GM19043 (cell line): ENCODE measurements at regions not wholly inside any gene's neighbourhood (a gene's known extent, or its start where the extent isn't known, plus 50 kb on each side); places are given as distances from the start of the nearest gene placed in this dataset.

Experiments
- ATAC-seq: cut with Tn5 transposase; IDR thresholded peaks from one replicate; pipeline ENCODE4 v1.9.1; 2021; ENCODE audit warnings: low read depth; ENCODE audit not compliant: unreplicated experiment

DNA sequence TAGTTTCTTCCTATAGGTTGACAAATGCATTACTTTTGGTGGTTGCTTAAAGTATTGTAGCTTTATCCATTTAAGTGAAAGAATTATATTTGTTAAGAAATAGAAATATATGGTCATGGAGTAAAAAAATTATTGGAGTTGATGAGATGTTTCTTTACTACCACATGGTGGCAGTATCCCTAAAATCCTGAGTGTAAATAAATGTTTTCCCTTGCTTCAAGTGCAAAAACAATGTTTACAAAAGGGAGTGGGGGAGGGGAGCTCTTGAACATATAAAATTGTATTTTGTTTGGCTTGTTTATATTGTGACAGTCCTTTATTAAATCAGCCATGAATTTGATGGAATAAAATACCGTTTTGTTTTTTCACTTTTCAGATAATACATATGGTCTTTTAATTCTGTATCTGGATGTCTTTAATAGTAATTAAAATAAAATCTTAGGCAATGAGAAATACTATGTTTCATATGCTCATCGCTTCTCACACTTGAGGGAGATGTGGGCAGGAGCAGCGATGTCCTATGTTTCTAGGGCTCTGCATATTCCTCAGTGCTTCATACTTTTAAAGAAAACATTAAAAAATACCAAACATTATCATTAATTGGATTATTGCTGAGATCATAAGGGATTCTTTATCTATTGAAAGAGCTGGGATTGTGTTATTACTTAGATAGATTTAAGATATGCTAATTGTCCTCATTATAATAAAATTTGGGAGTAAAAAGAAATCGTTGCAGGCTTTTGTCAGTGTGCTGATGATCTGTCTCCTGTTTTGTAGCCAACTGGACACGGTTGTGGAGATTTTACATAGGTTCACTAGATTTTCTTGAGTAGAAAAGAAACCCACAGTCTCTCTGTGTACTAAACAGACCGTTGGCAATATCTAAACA is 349.7 kb downstream of the TUSC7 start:
- ATAC-seq = no peak

- ATAC-seq = no peak
Observed at GRCh38 chr3:117059956-117060270, 350.3 kb downstream of the TUSC7 start.

DNA sequence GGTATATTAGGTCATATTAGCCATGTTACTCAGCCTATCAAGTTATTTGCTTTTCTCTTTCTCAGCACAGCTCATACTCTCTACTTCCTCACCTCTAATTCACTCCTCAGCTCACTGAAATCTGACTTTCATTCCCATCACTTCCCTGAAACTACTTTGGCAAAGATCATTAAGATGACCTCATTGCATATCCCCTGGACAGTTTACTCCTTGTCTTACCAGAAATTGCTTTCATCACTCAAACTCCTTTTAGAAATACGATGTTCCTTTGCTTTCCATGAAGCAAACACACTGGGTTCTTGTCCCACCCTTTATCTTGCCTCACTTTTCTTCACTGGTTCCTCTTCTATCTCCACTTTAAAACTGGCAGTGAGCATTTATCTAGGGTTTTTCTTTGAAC is 354.4 kb downstream of the TUSC7 start:
- ATAC-seq = no peak

DNA sequence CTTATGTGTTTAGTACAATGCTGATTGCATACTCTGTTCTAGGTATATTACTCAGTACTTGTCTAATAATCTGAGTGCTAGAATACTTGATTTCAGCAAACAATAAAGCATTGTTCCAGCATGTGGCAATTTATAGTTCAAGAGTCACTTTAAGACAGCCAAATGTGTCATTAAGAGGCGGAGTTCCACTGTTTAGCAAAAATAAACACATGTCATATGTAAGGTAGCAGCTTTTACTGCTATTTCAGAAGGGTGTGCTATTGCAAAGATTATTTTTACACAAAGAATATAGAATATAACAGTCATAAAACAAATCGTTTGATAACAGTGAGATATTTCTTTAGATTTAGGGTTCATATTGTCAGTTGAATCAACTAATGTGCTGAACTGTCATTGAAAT is 358.7 kb downstream of the TUSC7 start:
- ATAC-seq = no peak

GRCh38 chr3:117074826-117075225 is 365.2 kb downstream of the TUSC7 start:
- ATAC-seq = no peak

- no peak for ATAC-seq
Observed at GRCh38 chr3:117079997-117080396, 370.4 kb downstream of the TUSC7 start.

DNA sequence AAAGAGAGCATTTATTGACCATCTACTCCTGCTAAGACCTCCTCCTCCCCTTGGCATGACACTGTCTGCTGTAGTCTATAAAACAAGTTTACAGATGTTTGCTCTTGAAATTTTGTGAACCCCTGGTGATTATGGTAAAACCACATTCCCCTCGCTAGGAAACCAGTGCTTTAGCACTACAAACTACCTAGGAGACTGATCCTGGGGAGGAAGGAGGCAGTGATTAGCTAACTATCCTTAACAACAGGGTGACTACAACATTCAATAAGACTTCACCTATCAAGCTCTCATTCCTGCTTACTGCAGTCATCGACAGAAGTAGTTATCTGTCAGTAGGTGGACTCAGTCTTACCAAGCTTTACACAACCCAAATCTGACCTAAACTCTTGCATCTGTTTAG is 371.3 kb downstream of the TUSC7 start:
- ATAC-seq = no peak

GRCh38 chr3:117084277-117084676 is 374.7 kb downstream of the TUSC7 start:
- ATAC-seq = no peak

- ATAC-seq = no peak
Observed at GRCh38 chr3:117084739-117085270, 375.2 kb downstream of the TUSC7 start.

GRCh38 chr3:117091676-117092075 is 382.1 kb downstream of the TUSC7 start:
- ATAC-seq = no peak

DNA sequence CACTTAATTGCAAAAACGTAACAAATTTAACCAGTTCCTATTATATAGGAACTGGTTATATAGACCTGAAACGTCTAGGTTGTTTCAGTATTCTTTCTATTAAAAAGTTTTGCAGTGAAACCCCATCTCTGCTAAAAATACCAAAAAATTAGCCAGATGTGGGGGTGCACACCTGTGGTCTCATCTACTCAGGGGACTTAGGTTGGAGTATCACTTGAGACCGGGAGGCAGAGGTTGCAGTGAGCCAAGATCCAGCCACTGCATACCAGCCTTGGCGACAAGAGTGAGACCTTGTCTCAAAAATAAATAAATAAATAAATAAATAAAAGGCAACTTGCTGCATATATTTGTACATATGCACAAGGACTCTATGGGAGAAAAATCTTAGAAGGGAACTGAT is 387.0 kb downstream of the TUSC7 start:
- no peak for ATAC-seq

DNA sequence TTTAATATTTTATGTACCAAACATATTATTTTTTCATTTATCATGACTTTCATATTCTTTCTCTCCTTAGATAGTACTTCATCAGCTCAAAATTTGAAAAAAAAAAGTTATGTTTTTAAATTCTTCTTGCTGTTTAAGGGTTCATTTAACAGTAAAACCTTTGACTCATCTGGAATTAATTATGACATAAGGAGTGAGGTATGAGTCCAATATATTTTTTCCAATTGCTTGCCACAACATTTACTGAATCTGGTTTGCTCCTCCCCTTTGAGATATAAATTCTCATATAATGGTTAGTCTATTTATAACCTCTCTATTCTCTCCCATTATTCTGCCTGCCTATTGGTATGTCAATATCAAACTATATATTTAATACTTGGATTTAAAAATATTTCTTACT is 387.8 kb downstream of the TUSC7 start:
- no peak for ATAC-seq

DNA sequence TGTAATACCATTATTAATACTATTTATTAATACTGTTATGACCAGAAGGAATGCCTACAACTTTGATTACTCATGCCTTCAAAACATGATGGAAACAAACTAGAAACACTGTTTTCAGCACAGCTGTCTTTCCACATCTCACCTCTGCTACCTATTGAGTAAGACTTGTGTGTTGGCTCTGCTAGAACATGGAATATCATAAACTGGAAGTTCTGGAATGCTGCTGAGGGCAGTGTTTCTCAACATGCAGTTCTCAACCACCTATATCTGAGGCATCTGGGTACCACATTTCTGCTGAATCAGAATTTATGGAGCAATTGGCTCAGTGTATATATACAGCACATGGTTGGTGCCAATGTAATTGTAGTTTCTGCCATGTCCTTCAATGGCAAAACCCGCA is 392.1 kb downstream of the TUSC7 start:
- no peak for ATAC-seq

- ATAC-seq = no peak
Observed at GRCh38 chr3:117102426-117102825, 392.8 kb downstream of the TUSC7 start.

- no peak for ATAC-seq
Observed at GRCh38 chr3:117103675-117104074, 394.1 kb downstream of the TUSC7 start.

- ATAC-seq = no peak
Observed at GRCh38 chr3:117104381-117104780, 394.8 kb downstream of the TUSC7 start.

- no peak for ATAC-seq
Observed at GRCh38 chr3:117104792-117105191, 395.2 kb downstream of the TUSC7 start.

DNA sequence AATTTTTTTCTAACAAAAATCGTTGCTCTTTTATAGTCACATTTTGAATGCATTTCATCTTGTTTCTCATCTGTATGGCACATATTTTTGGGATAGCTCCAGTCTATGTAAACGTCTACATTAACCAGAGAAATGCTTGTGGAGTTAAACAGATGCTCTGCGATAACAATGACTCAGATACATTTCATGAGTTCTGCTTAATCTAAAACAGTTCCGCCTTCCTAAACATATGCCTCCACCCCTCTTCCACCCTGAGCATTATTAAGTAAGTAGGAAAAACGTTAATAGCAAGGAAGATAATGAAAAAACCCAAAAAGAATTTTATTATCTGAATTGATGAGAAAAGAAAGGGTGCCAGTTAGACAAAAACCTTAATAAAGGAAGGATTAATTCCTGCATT is 396.1 kb downstream of the TUSC7 start:
- no peak for ATAC-seq

- no peak for ATAC-seq
Observed at GRCh38 chr3:117106396-117106795, 396.8 kb downstream of the TUSC7 start.

- ATAC-seq = no peak
Observed at GRCh38 chr3:117107946-117108345, 398.4 kb downstream of the TUSC7 start.

GRCh38 chr3:117109178-117109577 is 399.6 kb downstream of the TUSC7 start:
- no peak for ATAC-seq

DNA sequence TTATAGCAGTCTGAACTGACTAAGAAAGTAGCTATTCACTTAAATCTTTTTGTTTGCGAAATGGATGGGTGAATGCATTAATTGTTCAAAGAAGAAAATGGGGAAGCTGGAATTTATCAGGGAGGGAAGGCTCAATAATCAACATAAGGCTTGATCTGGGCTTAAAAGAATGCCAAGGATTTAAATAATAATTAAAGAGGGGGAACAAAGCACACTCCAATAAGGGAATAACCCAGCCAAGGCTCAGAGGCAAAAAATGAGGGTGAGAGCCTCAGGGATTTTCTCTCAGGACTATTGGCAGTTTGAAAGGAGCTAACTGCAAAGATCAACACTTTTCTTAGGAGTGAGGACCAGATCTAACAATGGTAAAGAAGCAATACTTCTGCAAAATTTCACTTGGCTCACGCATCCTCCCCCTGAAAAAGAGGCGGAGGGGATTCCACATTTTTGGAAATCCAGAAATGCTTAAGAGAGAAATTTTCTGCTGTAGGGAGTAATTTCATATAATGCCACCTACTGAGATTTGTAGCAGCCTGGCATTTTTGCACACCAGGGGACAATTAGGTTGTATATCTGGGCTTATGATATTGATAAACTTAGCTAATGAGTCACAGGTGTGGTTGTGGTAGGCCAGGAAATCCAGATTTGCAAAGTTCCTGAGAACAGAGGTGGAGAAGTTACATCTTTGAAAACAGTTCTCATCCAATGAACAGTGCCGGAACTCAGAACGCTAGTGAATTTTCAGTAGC is 405.1 kb downstream of the TUSC7 start:
- ATAC-seq = no peak
